Kasumi-1 (cell line): ENCODE measurements at regions not wholly inside any gene's neighbourhood (a gene's known extent, or its start where the extent isn't known, plus 50 kb on each side); places are given as distances from the start of the nearest gene placed in this dataset.
A peak's percentile ranks its signal among the peaks of the same experiment; 100 is the strongest.
"Not testable (repeated sequence)": the region's sequence is repeated elsewhere in the genome, so short reads cannot be mapped to it uniquely, and the experiment has no call there.

ENCODE experiments used
- DNase-seq, 2 experiments: peaks; one replicate each; lab custom pipeline; 2025; lab: John Stamatoyannopoulos, UW

- not testable (repeated sequence) for DNase-seq
These were observed 749.1 kb upstream of the DEFB115 start for GRCh38 chr20:30508382-30508781.

- no peak for DNase-seq
These were observed 746.0 kb upstream of the DEFB115 start for GRCh38 chr20:30511322-30512030.

GRCh38 chr20:30513050-30513628 lies 744.3 kb upstream of the DEFB115 start:
- DNase-seq = no peak

DNA sequence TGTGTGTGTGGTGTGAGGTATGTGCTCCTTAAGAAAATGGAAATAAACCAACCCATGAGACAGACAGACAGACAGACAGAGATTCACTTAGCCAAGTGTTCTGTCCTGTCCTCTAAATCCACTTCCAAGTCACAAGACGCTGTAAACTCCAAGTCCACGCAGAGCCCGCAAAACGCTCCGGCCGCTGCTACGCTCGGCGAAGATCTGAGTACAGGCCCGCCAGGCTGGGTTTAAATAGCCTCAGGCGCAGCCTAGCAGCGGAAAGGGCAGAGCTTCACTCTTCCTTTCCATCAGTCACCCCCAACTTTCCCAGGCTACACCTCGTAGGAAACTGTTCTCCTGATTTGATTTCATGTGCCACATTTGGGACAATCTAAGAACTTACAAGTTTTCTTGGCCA lies 741.5 kb upstream of the DEFB115 start:
- not testable (repeated sequence) for DNase-seq

GRCh38 chr20:30518906-30519305 lies 738.6 kb upstream of the DEFB115 start:
- DNase-seq = not testable (repeated sequence)

DNA sequence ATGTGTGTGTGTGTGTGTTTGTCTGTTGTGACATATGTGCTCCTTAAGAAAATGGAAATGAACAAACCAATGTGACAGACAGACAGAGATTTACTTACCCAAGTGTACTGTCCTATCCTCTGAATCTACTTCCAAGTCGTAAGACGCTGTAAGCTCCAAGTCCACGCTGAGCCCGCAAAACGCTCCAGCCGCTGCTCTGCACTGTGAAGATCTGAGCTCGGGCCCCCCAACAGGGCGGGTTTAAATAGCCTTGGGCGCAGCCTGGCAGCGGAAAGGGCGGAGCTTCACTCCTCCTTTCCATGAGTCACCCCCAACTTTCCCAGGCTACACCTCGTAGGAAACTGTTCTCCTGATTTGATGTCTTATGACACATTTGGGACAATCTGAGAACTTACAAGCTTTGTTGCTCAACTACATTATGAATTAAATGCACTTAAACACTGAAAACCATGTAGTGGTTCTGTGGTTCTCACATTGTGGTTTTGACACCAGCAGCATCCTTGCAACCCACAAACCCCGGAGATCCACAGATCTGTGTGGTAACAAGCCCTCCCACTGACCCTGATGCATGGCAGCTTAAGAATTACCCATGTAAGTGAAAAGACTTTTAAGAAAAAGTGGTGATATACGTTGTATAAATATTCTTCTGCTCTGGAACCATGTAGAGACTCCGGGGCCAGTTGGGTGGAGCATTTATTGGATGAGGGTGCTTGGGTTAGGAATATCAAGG lies 735.6 kb upstream of the DEFB115 start:
- DNase-seq = not testable (repeated sequence)

GRCh38 chr20:30524155-30524554 lies 733.3 kb upstream of the DEFB115 start:
- DNase-seq = not testable (repeated sequence)

GRCh38 chr20:30524761-30525160 lies 732.7 kb upstream of the DEFB115 start:
- DNase-seq = not testable (repeated sequence)

DNA sequence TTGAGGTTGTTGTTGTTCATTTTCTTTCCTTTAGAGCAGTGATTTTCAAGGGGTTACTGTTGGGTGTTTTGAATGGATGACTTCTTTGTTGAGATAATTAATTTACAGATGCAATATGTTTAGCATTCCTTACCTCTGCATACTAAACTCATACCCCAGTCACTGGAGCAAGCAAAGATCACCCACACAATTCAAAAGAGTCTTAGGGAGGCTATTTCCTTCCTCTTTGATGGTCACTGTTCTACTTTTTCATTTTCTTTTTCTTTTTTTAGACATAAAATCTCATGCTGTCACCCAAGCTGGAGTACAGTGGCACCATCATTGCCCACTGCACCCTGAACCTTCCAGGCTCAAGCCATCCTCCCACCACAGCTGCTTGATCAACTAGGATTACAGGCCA lies 723.8 kb upstream of the DEFB115 start:
- DNase-seq = not testable (repeated sequence)

DNA sequence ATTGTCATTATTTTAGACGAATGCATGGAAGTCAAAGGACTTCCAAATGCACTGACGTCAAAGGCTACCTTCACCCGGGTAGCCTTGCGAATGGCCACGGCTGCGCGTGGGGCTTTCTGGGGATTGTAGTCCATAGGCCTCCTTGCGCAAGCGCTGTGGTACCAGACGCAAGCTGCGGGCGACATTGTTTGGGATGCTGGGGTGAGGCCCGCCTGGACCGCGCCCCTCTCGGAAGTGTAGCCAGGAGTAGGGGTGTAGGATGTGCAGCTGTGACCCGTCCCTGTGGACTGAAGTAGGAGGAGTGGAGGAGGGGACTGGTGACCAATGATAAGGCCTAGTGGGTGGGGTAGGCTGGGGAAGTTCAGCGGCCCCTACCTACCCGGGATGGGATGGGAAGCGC lies 720.0 kb upstream of the DEFB115 start:
- not testable (repeated sequence) for DNase-seq

GRCh38 chr20:30540330-30541069 lies 717.0 kb upstream of the DEFB115 start:
- not testable (repeated sequence) for DNase-seq

GRCh38 chr20:30551236-30551635 lies 706.2 kb upstream of the DEFB115 start:
- not testable (repeated sequence) for DNase-seq

DNA sequence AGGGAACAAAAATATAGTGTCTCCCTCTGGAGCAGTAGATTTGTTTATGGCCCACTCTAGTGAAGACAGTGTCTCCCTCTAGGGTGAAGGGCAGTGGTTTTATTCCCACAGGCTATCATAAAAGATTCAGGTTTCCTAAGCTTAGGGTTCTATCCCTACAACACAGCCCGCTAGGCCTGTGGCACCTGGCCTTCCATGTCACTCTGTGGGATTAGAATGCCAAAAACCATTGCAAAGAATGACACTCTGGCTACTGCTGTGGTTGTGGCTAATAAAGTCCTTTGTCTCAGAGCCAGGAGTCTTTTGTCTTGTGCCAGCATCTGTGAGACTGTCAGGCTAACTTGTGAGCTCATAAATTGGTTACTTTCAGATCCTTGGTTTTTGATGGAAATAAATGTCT lies 700.7 kb upstream of the DEFB115 start:
- not testable (repeated sequence) for DNase-seq

DNA sequence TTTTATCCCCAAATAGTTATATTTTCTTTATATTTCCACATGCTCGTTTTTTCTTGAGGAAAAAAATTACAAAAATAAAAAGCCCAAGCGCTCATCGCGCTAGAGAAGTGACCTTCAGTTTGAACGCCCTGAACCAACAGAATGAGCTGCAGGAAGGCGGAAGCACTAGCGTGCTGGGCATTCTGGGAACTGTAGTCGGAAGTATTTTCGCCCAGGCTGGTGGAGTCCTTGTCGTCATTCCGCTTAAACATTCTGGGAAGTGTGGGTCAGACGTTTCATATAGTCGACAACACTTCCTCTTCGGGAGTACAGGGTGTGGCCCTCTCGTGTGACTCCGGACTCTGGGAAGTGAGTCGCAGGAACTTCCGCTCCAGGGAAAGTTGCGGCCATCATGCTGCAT lies 692.4 kb upstream of the DEFB115 start:
- not testable (repeated sequence) for DNase-seq

DNA sequence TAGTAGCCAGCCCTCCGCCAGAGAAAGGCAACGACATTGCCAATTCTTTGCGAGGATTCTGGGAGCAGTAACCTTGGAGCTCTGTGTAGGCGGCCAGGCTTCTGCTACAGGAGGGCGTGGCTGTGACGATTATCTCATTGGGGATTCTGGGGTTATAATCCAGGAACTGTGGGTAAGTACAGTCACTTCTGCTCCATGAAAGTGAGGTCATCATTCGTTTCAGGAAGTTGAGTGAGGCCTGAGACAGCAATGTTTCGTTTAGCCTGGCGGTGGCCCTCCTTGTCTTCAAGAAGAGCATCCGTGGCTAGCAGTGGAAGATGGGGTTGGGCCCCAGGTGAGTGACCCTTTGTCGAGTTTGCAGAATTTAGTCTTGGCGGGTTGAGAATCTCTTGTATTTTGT lies 687.6 kb upstream of the DEFB115 start:
- not testable (repeated sequence) for DNase-seq

DNA sequence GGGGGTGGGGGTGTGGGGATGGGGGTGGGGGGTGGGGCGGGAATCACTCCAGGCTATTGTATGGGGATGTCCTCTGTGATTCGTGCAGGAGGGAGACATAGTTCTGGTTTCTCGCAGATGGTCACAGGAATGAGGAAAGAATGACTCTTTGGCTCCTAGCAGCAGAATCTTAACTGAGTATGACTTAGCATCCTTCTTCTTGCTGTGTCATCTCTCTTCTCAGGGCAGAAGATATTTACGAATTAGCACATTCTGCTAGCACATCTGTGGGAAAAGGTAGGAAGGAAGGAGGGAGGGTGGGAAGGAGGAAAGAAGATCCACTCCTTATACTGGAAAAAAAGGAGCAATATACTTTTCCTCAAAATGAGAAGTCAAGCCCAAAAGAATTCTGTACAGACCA lies 686.8 kb upstream of the DEFB115 start:
- DNase-seq = not testable (repeated sequence)

- not testable (repeated sequence) for DNase-seq
These were observed 683.1 kb upstream of the DEFB115 start for GRCh38 chr20:30574337-30574736.

GRCh38 chr20:30579069-30579468 lies 678.4 kb upstream of the DEFB115 start:
- not testable (repeated sequence) for DNase-seq

DNA sequence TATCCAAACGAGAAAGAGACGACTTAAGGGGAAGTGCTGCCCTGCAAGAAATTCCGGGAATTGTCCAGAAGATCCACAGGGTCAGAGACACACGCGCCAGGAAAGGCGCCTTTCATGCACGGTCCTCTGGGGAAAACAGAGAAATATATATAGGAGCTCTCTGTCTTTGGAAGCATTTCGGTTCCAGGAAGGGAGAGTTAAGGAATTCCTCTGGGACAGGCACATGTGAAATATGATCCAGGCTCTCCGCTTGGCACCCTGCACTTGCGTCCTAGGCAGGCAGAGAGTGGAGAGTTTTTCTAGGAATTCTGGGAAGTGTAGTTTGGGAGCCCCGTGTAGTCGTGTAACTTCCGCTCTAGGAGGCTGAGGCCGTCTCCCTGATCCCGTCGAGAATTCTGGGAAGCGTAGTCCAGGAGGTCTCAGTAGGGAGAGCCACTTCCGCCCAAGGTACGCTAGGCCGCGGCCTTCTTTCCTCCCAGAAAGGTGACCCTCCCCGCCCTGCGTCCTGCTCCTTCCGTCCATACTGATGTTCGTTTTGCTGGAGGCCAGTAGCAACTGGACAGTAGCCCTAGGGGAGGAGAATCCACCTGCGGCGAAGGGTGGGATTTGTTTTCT lies 677.5 kb upstream of the DEFB115 start:
- not testable (repeated sequence) for DNase-seq

DNA sequence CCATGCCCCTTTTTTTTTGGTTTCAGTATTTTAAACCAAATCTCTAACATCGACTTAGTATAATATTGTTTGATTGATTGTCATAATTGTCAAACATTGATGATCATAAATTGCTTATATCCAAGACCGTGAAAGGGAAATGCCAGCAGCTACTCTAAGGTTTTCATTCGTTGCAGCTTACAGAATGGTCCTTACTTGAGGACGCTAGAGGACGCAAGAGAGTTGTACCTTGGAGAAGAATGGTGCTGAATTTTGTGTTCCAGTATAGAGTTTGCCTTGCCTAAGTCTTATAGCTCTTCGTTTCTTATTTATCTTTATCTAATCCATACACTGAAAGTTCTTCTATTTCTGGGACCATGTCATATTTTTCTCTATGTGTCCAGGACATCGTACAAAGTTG lies 675.6 kb upstream of the DEFB115 start:
- DNase-seq = peak; percentile 43 to 46

GRCh38 chr20:30584403-30584802 lies 673.1 kb upstream of the DEFB115 start:
- not testable (repeated sequence) for DNase-seq
